ENCODE measurements at regions not wholly inside any gene's neighbourhood (a gene's known extent, or its start where the extent isn't known, plus 50 kb on each side); places are given as distances from the start of the nearest gene placed in this dataset.

GRCh38 chr2:181357979-181358378 is 99.2 kb upstream of the ITGA4 start:
- TF ChIP-seq CTCF (IDR thresholded peaks at IDR 0.05; ENCODE audit: unreplicated experiment): no peak
- H3K27ac Mint-ChIP-seq (ENCODE audit: unreplicated experiment): no peak overlapping the region
- no peaks in the 10 kb centered on the region for H3K27me3 Mint-ChIP-seq (ENCODE audit: unreplicated experiment)
- H3K4me1 Mint-ChIP-seq (ENCODE audit: unreplicated experiment): peaks cover 4% of the 10 kb centered on the region
- no peak overlapping the region for H3K4me3 Mint-ChIP-seq (ENCODE audit: unreplicated experiment)
- no peaks in the 10 kb centered on the region for H3K36me3 Mint-ChIP-seq (ENCODE audit: low read depth, unreplicated experiment)
- no peaks in the 10 kb centered on the region for H3K9me3 Mint-ChIP-seq (ENCODE audit: unreplicated experiment)
- DNase-seq (ENCODE audit: low spot score): no peak

DNA sequence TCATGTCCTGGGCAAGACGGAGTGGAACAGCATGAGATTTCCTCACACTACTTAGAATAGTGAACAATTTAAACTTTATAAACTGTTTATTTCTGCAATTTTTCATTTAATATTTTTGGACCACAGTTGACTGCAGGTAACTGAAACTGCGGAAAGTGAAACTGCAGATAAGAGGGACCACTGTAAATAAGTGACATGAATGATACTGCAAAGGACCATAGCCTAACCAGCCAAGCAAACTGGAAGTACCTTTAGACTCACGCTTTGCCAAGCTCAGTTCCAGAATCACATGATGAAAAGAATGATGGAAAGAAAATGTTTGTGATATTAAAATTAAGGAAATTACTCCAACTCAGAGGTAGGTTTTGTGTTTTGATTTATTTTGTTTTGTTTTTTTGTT is 94.6 kb upstream of the ITGA4 start:
- Mint-ChIP-seq H3K9me3 (ENCODE audit: unreplicated experiment) (no peaks in the 10 kb centered on the region), H3K4me3 (ENCODE audit: unreplicated experiment) (no peak overlapping the region), H3K36me3 (ENCODE audit: low read depth, unreplicated experiment) (no peaks in the 10 kb centered on the region), H3K27me3 (ENCODE audit: unreplicated experiment) (no peaks in the 10 kb centered on the region), H3K4me1 (ENCODE audit: unreplicated experiment) (peaks cover 8% of the 10 kb centered on the region), H3K27ac (ENCODE audit: unreplicated experiment) (no peak overlapping the region)
- TF ChIP-seq CTCF (IDR thresholded peaks at IDR 0.05; ENCODE audit: unreplicated experiment): no peak
- no peak for DNase-seq (ENCODE audit: low spot score)

DNA sequence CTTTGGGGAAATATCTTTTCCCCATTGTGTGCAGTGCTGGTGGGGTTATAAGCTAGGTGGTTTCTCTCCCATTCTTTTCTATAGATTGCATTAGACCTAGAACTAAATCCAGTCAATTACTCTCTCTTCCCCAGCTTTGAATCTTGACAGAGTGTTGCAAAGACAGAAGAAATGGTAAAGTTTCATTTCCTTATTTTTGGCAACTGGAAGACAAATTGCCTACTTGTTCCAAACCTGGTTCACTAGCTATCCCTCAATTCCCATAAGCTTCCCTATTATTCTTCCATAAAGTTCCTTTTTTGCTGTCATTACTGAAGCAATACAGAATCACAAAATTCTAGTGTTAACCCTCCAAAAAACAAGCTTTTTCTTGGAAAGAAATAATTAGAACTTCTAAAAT is 94.0 kb upstream of the ITGA4 start:
- Mint-ChIP-seq H3K36me3 (ENCODE audit: low read depth, unreplicated experiment) (no peaks in the 10 kb centered on the region), H3K9me3 (ENCODE audit: unreplicated experiment) (no peaks in the 10 kb centered on the region), H3K27ac (ENCODE audit: unreplicated experiment) (no peak overlapping the region), H3K27me3 (ENCODE audit: unreplicated experiment) (no peaks in the 10 kb centered on the region), H3K4me3 (ENCODE audit: unreplicated experiment) (no peak overlapping the region), H3K4me1 (ENCODE audit: unreplicated experiment) (peaks cover 8% of the 10 kb centered on the region)
- no peak for DNase-seq (ENCODE audit: low spot score)
- TF ChIP-seq CTCF (IDR thresholded peaks at IDR 0.05; ENCODE audit: unreplicated experiment): no peak

- Mint-ChIP-seq H3K4me3 (ENCODE audit: unreplicated experiment) (no peak overlapping the region), H3K27me3 (ENCODE audit: unreplicated experiment) (no peaks in the 10 kb centered on the region), H3K36me3 (ENCODE audit: low read depth, unreplicated experiment) (no peaks in the 10 kb centered on the region), H3K9me3 (ENCODE audit: unreplicated experiment) (no peaks in the 10 kb centered on the region), H3K27ac (ENCODE audit: unreplicated experiment) (no peak overlapping the region), H3K4me1 (ENCODE audit: unreplicated experiment) (peaks cover 8% of the 10 kb centered on the region)
- TF ChIP-seq CTCF (IDR thresholded peaks at IDR 0.05; ENCODE audit: unreplicated experiment): no peak
- DNase-seq (ENCODE audit: low spot score): no peak
These were observed 92.6 kb upstream of the ITGA4 start for GRCh38 chr2:181364492-181365170.

DNA sequence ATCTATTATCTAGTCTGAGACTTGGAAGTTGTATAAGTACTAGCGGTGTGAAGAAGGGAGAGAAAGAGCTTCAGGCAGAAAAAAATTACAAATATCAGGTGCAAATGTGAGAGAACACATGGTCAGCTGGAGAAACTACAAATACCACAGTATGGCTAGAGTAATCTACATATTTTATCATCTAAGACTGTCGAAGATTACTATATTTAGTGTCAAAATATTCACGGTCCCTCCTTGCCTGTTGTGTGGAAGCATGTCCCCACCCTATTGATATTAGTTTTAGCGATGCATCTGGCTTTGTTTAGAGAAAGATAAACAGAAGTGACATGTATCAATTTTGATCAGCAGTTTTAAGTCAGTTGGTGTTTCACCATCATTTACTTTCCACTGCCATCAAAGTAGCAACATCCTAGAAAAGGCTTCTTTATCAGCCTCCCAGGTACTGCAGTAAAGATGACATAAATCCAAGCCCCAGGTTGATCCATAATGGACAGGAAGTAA is 90.5 kb upstream of the ITGA4 start:
- Mint-ChIP-seq H3K27me3 (ENCODE audit: unreplicated experiment) (no peaks in the 10 kb centered on the region), H3K36me3 (ENCODE audit: low read depth, unreplicated experiment) (no peaks in the 10 kb centered on the region), H3K27ac (ENCODE audit: unreplicated experiment) (no peak overlapping the region), H3K9me3 (ENCODE audit: unreplicated experiment) (no peaks in the 10 kb centered on the region), H3K4me1 (ENCODE audit: unreplicated experiment) (peaks cover 8% of the 10 kb centered on the region), H3K4me3 (ENCODE audit: unreplicated experiment) (no peak overlapping the region)
- no peak for DNase-seq (ENCODE audit: low spot score)
- no peak for TF ChIP-seq CTCF (IDR thresholded peaks at IDR 0.05; ENCODE audit: unreplicated experiment)
